HG03469 (cell line): ENCODE measurements at regions not wholly inside any gene's neighbourhood (a gene's known extent, or its start where the extent isn't known, plus 50 kb on each side); places are given as distances from the start of the nearest gene placed in this dataset.

ENCODE experiments used
- ATAC-seq: cut with Tn5 transposase; IDR thresholded peaks from one replicate; pipeline ENCODE4 v1.9.1; 2021; ENCODE audit warnings: mild to moderate bottlenecking, moderate library complexity, moderate number of reproducible peaks; ENCODE audit not compliant: unreplicated experiment

GRCh38 chr12:70151993-70152392 is 91.2 kb upstream of the CNOT2 start:
- ATAC-seq = no peak

GRCh38 chr12:70154087-70154638 is 89.1 kb upstream of the CNOT2 start:
- ATAC-seq = no peak

- no peak for ATAC-seq
These were observed 88.2 kb upstream of the CNOT2 start for GRCh38 chr12:70154960-70155589.

GRCh38 chr12:70157099-70157498 is 86.1 kb upstream of the CNOT2 start:
- ATAC-seq = no peak

GRCh38 chr12:70165450-70165849 is 77.8 kb upstream of the CNOT2 start:
- no peak for ATAC-seq

- no peak for ATAC-seq
These were observed 66.9 kb upstream of the CNOT2 start for GRCh38 chr12:70176290-70176689.

- no peak for ATAC-seq
These were observed 65.6 kb upstream of the CNOT2 start for GRCh38 chr12:70177631-70178030.

- no peak for ATAC-seq
These were observed 65.2 kb upstream of the CNOT2 start for GRCh38 chr12:70178038-70178437.

- ATAC-seq = no peak
These were observed 63.1 kb upstream of the CNOT2 start for GRCh38 chr12:70180130-70180529.

- no peak for ATAC-seq
These were observed 57.9 kb upstream of the CNOT2 start for GRCh38 chr12:70185301-70185700.

- no peak for ATAC-seq
These were observed 56.8 kb upstream of the CNOT2 start for GRCh38 chr12:70186436-70186835.

GRCh38 chr12:70190262-70191010 is 52.8 kb upstream of the CNOT2 start:
- no peak for ATAC-seq
